ENCODE measurements at regions not wholly inside any gene's neighbourhood (a gene's known extent, or its start where the extent isn't known, plus 50 kb on each side); places are given as distances from the start of the nearest gene placed in this dataset.

DNA sequence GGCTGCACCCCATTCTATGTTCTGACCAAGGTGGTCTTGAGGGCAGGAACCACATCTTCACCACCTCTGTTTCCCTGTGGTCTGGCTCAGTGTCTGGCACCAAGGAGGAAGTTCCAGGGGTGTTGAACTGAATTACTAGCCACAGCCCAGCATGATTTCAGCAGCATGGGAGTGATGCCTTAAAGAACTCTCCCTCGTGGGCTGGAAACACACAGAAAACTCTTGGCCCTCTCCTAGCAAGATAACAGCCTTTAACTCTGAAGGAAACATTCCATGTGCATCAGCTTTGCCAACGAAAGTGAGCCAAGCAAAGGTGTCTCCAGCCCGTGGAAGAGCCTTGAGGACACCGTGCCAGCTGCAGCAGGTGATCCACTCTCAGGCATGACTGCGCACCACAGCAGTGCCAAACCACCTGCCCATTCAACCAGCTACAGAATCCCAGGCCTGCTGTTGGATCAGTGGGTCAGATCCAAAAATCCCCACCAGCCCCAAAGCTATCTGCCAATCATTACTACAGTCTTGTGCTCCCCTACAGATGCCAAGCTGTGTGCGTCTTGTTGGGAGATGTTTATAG, 124.8 kb downstream of the TTC32 start:
- DNase-seq = no peak

DNA sequence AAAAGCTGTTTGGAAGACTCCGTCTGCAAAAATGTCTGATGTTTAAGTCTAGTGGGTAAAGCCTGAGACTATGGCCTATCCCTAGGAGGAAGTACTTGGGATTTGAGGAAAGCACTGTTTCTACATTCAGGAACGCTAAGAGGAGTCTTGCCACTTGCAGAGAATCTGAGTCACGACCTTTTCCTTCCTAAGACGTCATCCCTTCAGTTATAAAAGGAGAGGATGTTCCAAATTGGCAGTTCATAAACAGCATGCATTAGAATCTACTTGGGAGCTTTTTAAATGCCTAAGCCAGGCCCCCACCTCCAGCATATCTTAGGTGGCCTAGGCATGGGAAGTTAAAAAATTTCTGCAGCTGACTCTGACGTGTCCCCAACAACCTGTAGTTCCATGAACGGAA, 125.9 kb downstream of the TTC32 start:
- DNase-seq = no peak

DNA sequence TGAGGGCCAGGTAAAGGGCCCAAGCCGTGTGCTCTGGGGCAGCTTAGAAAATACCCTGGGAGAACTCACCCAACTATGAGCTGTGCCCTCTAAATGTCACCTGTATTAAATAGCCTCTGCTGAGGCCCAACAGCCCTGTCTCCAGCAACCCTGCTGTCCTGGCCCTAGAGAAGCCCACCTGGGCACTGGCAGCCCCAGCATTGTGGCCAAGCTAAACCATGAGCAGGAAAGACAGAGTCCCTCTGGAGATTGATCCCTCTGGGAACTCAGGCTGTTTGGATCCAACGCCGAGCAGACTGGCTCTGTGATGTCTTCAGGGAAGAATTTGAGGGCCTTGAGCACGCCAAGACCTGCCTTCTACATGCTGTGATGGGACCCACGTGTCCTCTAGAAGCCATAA, 126.5 kb downstream of the TTC32 start:
- no peak for DNase-seq

DNA sequence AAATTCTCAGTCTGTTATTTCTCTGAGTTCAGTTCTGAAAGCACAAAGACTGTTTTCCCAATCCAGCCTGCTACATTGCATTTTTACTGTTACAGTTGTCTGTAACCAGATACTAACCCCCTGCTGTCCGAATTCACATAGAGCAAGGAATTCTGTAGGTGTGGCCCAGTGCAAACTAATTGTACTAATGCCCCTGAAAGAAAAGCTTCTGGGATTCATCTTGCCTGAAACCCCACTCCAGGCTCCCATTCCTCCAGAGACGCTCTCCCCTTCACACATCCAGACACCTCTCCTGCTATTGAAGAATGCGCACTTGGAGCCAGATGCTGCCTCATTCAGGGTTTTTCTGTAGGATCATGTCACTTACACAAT, 127.0 kb downstream of the TTC32 start:
- peak; percentile 65 for DNase-seq

DNA sequence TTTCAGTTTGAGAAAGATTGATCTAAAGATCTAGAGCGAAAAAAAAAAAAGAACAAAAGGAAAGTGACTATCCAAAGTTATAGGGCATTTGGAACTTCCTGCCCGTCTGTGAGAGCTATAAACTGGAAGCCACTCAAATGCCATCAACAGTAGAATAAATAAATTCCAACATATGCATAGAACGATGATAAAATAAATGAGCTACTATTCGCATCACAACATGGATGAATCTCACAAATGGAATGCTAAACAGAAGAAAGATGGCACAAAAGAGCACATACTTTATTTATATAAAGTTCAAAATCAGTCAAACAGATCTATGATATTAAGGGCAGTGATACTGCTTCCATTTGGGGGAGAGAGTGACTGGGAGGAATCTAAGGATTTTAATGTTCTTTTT, 128.8 kb downstream of the TTC32 start:
- DNase-seq = no peak

DNA sequence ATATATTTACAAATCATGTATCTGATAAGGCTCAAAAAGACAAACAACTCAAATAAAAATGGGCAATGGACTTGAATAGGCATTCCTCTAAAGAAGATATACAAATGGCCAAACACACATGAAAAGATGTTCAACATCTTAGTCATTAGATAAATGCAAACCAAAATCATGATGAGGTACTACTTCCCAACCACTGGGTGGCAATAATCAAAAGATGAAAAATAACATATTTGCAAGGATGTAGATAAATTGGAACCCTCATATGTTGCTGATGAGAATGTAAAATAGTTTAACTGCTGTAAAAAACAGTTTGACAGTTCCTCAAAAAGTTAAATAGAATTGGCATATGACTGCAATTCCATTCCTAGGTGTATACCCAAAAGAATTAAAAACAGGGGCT, 132.3 kb downstream of the TTC32 start:
- DNase-seq = no peak

DNA sequence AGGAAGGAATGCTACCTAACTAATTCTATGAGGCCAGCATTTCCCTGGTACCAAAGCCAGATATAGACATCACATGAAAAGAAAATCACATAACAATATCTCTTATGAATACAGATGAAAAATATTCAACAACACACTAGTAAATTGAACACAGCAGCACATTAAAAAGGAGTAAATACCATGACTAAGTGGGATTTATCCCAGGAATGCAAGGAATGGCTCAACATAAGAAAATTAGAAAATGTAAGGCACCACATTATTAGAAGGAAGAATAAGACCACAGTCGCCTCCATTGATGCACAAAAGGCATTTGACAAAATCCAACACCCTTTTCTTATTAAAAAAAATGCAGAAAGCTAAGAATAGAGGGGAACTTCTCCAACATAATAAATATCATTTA, 133.9 kb downstream of the TTC32 start:
- DNase-seq = no peak

DNA sequence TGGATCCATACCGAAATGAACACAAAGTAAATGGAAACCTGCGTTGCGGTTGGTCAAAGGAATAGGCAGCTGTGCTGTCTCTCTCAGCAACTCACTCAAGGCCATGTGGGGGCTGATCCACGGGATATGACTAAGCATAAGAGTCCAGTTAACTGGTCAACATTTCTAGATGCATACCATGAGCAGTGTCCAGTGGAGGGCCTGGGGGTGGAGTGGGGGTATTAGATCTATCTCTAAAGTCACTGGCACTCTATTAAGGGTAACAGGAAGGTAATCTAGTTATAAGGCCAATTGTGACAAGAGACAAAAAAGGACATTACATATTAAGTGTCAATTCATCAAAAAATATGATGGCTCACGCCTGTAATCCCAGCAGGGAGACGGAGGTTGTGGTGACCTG, 136.8 kb downstream of the TTC32 start:
- no peak for DNase-seq

DNA sequence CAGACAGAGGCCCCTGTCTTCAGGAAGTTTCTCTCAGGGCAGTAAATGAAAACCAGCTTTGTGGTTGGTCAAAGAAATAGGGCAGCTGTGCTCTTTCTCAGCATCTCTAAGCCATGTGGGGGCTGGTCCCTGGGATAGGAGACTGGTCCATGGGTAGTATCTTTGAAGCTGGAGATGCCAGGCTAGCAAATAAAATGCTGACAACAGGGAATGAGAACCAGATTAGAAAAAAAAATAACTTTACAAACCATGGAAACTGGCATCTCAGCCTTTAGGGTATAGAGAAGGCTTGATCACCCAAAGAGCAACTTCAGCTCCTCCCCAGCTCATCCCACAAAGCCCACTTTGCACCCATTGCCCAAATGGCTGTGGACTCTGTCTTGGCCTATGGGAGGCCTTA, 138.1 kb downstream of the TTC32 start:
- no peak for DNase-seq

DNA sequence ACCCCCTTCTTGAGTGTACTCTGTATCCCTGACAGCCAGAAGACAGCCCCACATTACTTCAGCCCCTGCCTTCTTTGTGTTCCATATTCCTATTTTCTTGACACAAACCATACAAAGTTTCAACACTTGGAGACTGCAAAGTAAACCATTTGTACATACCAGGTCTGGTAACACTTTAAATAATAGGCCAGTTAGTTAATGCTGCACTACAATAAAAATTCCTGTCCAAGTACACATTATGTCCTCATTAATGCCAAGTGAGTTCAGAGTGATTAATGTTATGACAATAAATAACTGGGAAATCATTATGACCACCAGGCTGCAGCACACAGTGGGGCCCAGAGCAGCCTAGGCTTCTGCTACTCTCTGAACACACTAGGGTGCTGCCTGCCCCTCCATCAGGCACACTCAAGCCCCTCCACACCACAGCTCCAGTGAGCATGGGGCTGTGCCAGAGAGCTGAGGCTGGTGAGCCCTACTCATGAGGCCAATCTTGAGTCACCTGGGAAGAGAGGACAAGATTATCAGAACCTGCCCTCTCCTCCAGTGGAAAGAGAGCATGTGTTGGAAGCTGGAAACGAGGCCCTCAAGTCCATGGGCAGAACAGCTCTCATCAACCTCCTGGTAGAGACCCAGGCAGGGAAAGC, 138.7 kb downstream of the TTC32 start:
- DNase-seq = no peak

DNA sequence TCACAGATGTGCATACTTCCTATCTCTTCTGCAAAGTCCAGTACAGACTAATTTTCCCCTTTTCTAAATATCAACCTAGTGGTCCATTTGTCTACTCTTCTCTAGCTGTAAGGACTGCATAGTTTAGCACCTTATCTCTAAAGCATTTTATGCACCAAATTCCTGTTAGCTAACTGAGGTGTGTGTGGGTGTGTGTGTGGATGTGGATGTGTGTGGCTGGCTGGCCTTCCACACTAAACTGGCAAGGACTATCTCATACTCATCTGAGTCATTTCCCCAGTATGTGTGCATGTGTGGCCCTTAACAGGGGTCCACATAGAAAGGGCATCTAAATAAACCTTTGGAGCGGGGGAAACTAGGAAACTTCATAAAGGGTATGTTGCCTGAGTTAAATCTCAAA, 139.6 kb downstream of the TTC32 start:
- no peak for DNase-seq

DNA sequence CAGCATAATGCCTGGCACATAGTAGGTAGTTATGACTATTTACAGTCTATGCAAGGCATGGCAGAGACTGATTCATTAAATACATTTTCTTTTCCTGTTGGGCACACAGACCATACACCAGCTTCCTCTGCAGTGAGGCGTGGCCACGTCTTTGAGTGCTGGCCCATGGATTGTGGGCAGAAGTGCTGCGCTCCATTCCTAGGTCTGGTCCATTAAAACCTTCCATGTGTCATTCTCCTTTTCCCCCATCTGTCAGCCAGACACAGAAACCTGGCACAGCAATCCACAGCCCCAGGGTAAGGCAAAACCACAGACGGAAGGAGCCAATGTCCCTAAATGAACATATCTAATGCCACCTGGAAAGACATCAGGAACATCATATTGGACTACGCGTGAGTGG, 141.9 kb downstream of the TTC32 start:
- no peak for DNase-seq

DNA sequence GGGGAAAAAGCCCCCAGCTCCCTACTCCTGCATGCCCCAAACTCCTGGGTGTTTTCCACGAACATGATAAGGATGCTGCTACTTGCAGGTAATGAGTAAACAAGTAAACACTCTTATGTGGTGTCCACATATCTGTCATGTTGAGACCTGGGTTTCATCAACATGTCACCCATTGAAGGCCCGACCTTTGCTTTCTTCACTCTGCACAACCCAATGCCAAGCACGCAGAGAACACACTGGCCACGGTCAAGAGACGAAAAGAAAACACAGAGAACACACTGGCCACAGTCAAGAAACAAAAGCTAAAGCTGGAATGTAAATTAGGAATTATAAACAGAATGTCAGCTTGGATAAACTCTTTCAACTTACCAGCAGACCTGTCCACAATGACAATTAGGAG, 143.1 kb downstream of the TTC32 start:
- no peak for DNase-seq

DNA sequence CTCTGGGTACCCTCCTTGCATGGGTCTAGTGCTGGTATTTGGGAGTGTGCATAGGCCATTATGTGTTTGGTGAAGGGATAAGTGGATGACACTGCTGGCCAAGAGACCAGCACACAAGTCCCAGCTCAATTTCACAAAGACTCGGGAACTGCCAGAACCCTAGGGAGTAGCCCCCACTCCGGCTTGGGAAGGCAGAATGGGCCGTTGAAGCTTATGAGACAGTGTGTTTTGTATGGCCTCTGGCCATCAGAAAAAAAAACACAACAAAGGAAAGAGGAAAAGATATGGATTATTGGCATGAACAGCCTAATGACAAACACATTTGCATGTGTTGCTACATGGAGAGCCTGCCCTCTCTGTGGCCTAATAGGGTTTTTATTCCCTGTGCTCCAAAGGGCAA, 144.2 kb downstream of the TTC32 start:
- no peak for DNase-seq

DNA sequence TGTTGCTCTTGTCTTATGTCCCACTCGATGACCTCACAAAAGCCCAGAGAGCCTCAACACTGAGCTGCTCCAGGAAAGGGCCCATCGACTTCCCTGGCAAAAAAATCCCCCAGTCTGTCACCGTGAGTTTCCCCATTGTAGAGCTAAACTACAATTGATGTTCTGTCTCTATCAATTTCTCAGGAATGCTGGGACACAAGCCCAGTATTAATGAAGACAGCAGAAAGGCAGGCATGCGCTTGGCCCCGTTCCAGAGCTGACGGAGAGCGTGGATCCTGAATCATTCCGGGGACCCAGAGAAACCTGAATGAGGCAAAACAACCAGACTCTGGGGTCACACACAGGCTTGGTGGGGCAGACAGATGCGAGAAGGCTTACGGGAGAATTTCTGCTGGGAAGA, 146.9 kb downstream of the TTC32 start:
- DNase-seq = no peak

DNA sequence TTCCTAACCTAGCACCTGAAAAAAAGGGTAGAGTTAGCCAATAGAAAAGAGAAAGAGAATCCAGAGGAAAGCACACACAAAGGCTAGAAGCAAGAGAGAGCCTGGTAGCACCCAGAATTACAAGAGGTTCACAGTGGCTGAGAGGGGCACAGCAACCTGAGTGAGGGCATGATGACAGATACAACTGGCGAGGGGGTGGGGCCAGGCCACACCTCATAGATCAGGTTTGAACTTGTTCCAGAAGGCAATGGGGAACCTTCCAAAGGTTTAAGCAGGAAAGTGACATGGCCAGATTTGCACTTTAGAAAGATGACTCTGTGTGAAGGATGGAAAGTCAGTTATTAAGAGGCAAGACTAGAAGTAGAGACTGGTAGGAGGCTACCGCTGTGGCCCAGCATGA, 148.0 kb downstream of the TTC32 start:
- no peak for DNase-seq

DNA sequence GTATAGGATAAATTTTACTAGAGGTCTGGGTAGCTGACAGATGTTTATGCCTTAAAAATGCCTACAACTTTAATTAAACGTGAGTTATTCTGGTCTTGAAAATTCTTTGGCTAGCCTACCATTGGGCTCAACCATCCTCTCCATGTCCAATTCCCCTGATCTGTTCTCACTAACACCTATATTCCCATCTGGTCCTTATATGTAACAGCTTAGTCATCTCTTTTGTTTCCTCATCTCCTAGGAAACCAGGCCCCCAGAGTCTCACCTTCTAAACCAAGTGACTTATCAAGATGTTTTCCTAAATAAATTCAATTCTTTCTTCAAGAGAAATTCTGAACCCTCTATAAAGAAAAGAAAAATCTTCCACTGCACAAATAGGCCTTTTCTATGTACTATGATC, 148.5 kb downstream of the TTC32 start:
- no peak for DNase-seq

DNA sequence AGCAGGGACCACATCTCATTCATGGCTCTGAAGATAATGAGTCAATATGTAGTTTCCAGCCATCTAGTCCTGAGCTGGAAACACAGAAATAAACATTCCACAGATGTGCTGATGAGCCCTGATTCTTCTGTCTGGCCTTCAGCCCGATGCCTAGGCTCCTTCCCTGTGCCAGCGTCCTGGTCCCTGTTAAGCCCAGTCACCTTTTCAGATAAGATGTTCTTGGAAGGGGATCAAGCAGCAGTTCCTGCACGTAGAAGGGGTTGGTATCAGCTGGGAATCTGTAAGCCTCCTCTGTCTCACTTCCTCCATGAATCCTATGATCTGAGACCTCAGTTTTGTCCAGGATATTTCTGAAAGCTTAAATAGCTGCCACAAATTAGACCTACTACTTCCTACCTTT, 149.3 kb downstream of the TTC32 start:
- no peak for DNase-seq

DNA sequence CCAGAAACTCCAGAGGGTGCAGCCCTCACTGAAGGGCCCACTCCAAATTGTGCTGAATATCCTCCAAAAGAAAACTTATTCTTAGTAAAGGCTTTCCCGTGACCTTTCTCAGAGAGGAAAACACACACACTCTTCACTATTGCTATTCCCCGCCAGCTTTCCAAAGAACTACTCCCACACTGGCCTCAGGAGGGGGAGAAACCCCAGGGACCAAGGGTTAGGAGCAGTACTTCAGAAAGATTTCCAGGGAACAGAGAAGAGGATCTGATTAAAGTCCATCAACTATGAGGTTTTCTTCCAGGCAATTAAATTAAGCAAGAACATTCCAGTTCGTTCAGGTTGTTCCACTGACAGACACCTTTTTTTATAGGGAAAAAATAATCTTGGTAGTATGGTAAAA, 150.2 kb downstream of the TTC32 start:
- DNase-seq = no peak

DNA sequence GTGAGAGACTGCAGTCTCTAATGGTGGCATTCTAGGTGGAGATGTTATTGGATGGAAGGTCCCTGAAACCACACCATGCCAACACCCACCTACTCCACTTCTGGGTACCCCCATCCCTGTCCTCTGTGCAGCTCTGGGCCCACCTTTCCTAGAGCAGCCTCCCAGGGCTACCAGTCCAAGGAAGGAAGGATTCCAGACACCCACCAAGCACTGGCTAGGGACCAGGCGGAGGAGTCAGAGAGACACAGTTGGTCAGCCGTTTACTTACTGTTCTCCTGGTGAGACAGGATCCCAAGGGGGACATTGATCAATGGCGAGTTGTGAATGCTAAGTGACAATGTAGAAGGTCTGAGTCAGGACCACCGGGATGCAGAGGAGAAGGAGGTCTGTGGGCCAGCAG, 151.6 kb downstream of the TTC32 start:
- DNase-seq = no peak

DNA sequence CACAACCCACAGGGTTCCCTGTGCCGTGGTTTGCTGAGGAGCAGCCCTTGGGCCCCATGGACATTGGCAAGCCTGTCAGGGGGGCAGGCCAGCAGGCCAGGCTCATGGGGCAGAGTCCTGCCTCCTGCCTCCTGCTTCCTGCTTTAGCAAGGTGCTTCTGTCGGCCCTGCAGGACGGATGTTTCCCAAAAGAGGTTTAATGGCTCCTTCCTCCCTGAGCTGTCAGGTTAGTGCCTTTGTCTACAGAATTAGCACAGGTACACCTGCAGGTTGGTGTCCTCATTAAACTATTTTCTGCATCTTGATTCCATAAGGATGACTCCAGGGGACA, 152.3 kb downstream of the TTC32 start:
- DNase-seq = no peak

DNA sequence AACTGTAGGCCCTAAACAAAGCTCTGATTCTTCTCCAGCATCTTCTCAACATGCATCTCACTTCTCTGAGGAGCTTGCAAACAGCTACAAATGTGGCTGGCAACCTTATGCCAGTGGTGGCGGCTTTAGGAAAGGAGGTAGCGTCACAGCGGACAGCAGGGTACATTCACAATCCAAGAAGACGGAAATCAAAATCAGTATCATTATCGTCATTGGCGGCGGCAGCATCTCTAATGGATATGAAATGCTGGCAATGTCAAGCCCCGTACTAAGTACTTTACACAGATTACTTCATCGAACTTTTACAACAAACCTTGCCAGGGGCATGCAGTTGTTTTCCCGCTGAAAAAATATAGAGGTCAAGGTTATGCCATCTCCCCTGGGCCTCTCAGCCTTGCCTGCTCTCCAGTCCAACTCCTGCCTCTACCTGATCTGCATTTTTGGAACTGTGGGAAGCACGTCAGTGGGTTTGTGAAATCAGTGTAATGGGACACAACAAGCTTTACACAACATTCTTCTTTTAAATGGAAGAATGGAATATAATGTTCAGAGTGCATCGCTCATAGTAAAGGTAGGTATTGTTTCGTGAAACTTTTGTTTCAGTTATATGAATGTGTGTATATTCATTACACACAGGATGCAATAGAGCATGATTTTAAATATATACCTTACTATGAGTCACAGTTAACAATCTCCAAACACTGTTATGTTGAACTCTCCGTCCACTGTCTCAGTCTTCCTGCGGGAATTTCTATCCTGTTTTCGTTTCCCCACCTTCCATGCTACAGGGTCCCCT, 152.9 kb downstream of the TTC32 start:
- DNase-seq = no peak

DNA sequence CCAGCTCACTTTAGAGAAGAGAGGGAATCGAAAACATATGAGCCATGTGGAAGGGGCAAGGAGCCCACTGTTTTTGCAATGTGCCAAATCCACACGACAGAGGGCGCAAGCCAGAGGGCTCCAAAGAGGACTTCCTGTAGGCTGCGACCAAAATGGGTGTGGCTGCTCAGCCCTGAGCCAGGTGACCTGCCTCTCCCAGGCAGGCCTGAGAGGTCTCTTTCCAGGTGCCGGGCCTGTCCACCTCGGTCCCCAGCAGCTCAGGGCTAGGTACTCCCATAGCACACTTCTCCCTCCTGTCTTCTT, 153.8 kb downstream of the TTC32 start:
- DNase-seq = no peak

DNA sequence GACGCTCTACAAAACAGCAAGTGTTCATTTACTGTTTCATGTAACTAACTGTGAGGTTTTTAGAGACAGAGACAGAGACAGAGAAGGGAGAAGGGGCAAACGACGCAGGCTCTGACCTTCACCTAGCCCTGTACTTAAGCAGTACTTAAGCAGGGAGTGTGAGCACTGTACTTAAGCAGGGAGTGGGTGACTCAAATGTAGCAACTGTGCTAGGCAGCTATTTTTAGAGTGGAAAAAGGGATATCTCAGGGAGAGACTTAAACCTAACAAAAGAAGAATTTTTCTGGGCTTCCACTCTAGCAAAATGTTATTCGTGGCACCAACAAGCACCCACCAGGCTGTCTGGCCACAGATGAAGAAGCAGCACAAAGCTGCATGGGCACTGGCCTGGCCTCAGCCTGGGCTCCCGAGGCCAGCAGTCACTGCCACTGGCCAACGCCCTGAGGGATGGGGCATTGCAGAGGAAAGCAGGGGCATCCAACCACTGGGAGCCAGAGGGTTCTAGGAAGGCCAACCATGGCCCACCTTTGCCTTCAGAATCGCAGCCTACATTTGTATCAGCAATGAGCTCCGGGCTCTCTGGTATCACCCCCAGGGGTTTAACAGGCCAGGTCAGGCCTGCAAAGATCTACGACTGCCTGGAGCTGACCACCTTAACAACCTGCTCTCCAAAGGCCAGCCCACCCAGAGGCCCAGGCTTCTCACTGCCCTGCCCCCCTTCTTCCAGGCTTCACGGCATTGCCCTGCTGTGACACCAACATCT, 154.3 kb downstream of the TTC32 start:
- no peak for DNase-seq
